K562 (cell line): ENCODE measurements at regions not wholly inside any gene's neighbourhood (a gene's known extent, or its start where the extent isn't known, plus 50 kb on each side); places are given as distances from the start of the nearest gene placed in this dataset.
A peak's percentile ranks its signal among the peaks of the same experiment; 100 is the strongest.

ENCODE experiments used
- ATAC-seq: fragments of 200-7000 bp; cut with Tn5 transposase; 3 replicates; pipeline ENCODE4 v1.9.1; 2020; ENCODE audit warnings: moderate library complexity
- BruUV-seq: library from RNA; stranded (reverse); fragments of 400-500 nt; replicated peaks from 2 replicates; lab custom pipeline; 2021; lab: Mats Ljungman, UMichigan
- CTCF ChIA-PET: fragments of 300-600 bp; formaldehyde crosslinking; extraction: SDS; loops from one replicate; lab custom pipeline; 2021; ENCODE audit warnings: low intra/inter-chr PET ratio; lab: Yijun Ruan, JAX
- POLR2A ChIA-PET: fragments of 300-600, 350-650 bp; sonication (Branson Sonifier 250); formaldehyde crosslinking; extraction: SDS; loops from one replicate; lab custom pipeline; 2021; ENCODE audit warnings: antibody characterized with exemption, inconsistent platforms; lab: Yijun Ruan, JAX
- DNase-seq, 4 experiments: peaks; one replicate each; pipeline versions ENCODE4 v3.0.0 to v3.0.0-alpha.2; 2011 to 2018; ENCODE audit warnings: low spot score in 3 of 4, mixed read lengths in 3 of 4; ENCODE audit errors: extremely low read depth in 1 of 4
- FAIRE-seq: peaks from 2 replicates; lab custom pipeline; 2011; peaks lifted over from hg19 to GRCh38; lab: Jason Lieb, UNC
- H2AFZ ChIP-seq: 2 replicates; pipeline ENCODE4 v1.6.0; 2011; ENCODE audit warnings: low read depth, low read length, control low read depth, inconsistent platforms
- H3K27ac ChIP-seq: fragments of 200-600 bp; 3 replicates; pipeline ENCODE4 v1.8.0; 2011; ENCODE audit warnings: low read depth, mild to moderate bottlenecking, control low read depth, inconsistent platforms, low read length, moderate library complexity, mixed read lengths; ENCODE audit errors: extremely low read depth
- H3K27me3 ChIP-seq, 2 experiments: fragments of 300-600 bp in 1 of 2; 2 replicates in 1 of 2; 3 replicates in 1 of 2; pipeline versions ENCODE4 v1.6.0 to v1.8.0; 2011; ENCODE audit warnings: inconsistent platforms in 2 of 2, low read length in 2 of 2, mild to moderate bottlenecking in 1 of 2, mixed read lengths in 1 of 2, moderate library complexity in 1 of 2; ENCODE audit not compliant: control insufficient read depth in 2 of 2, insufficient read depth in 2 of 2
- H3K36me3 ChIP-seq: fragments of 300-600 bp; 3 replicates; pipeline ENCODE4 v1.8.0; 2011; ENCODE audit warnings: mild to moderate bottlenecking, low read length, inconsistent platforms; ENCODE audit not compliant: control insufficient read depth, insufficient read depth
- H3K4me1 ChIP-seq, 2 experiments: fragments of 200-600 bp in 1 of 2; replicated peaks in 1 of 2; 2 replicates in 1 of 2; 3 replicates in 1 of 2; pipeline versions ENCODE4 v1.5.1 to v1.8.0; 2011; ENCODE audit warnings: inconsistent platforms in 2 of 2, low read length in 2 of 2, mild to moderate bottlenecking in 1 of 2, mixed read lengths in 1 of 2, moderate library complexity in 1 of 2; ENCODE audit not compliant: control insufficient read depth in 2 of 2, insufficient read depth in 2 of 2
- H3K4me2 ChIP-seq: 2 replicates; pipeline ENCODE4 v1.6.1; 2011; ENCODE audit warnings: low read length, control low read depth, inconsistent platforms, mixed read lengths; ENCODE audit not compliant: insufficient read depth
- H3K4me3 ChIP-seq: fragments of 200-600 bp; sonication (generic), shearing (Covaris generic); 2 replicates; pipeline ENCODE4 v1.5.1; 2016; ENCODE audit warnings: control low read depth, inconsistent platforms
- H3K79me2 ChIP-seq: fragments of 200-600 bp; 3 replicates; pipeline ENCODE4 v1.8.0; 2011; ENCODE audit warnings: low read length, inconsistent platforms; ENCODE audit not compliant: control insufficient read depth, insufficient read depth
- H3K9ac ChIP-seq, 2 experiments: 2 replicates each; pipeline versions ENCODE4 v1.6.0 to v1.6.1; 2011; ENCODE audit warnings: low read depth in 2 of 2, low read length in 2 of 2, control low read depth in 1 of 2, inconsistent platforms in 1 of 2, mild to moderate bottlenecking in 1 of 2, mixed read lengths in 1 of 2; ENCODE audit not compliant: insufficient read depth in 1 of 2
- H3K9me1 ChIP-seq: one replicate; pipeline ENCODE4 v1.6.0; 2011; ENCODE audit warnings: inconsistent platforms, mild to moderate bottlenecking, low read length, moderate library complexity; ENCODE audit not compliant: control insufficient read depth, insufficient read depth
- H3K9me3 ChIP-seq: replicated peaks from 2 replicates; pipeline ENCODE4 v1.5.1; 2011; ENCODE audit warnings: low read depth, low read length, inconsistent platforms; ENCODE audit not compliant: control insufficient read depth, insufficient read depth
- H4K20me1 ChIP-seq: replicated peaks from 2 replicates; pipeline ENCODE4 v1.6.1; 2011; ENCODE audit warnings: low read length, inconsistent platforms, mixed read lengths; ENCODE audit not compliant: control insufficient read depth, insufficient read depth
- DEAF1 ChIP-seq: fragments of 450-650 bp; formaldehyde crosslinking; IDR thresholded peaks from 2 replicates; pipeline ENCODE4 v1.4.0; 2020; ENCODE audit warnings: mild to moderate bottlenecking, moderate library complexity
- EP300 ChIP-seq: IDR thresholded peaks from 2 replicates; pipeline ENCODE4 v1.6.1; 2012; ENCODE audit warnings: low read length, improper control_type of control experiment
- FUS ChIP-seq: fragments of 200-400 bp; formaldehyde crosslinking; optimal IDR thresholded peaks from 2 replicates; pipeline ENCODE3; 2017; ENCODE audit warnings: low read depth, low read length
- GTF2A2 ChIP-seq: IDR thresholded peaks from 2 replicates; pipeline ENCODE4 v1.6.1; 2016; ENCODE audit warnings: mild to moderate bottlenecking, missing genetic modification characterization, missing compliant biosample characterization
- HMGN3 ChIP-seq: IDR thresholded peaks from 2 replicates; pipeline ENCODE4 v1.6.1; 2011; ENCODE audit warnings: borderline replicate concordance, low read depth, mild to moderate bottlenecking, mixed read lengths, low read length; ENCODE audit not compliant: insufficient read length; ENCODE audit errors: extremely low read depth
- NFYB ChIP-seq: IDR thresholded peaks from 2 replicates; pipeline ENCODE4 v1.6.1; 2011; ENCODE audit warnings: mild to moderate bottlenecking, moderate library complexity; ENCODE audit not compliant: insufficient read length; ENCODE audit errors: extremely low read depth
- SNAPC5 ChIP-seq: fragments of 250-450 bp; sonication (Bioruptor Pico); IDR thresholded peaks from 2 replicates; pipeline ENCODE4 v1.8.0; 2021; ENCODE audit warnings: moderate library complexity, mild to moderate bottlenecking, inconsistent platforms
- WHSC1 ChIP-seq: IDR thresholded peaks from one replicate; pipeline ENCODE4 v1.6.1; 2012; ENCODE audit warnings: low read length, control low read depth, inconsistent platforms
- ZNF143 ChIP-seq: sonication (generic); formaldehyde crosslinking; IDR thresholded peaks from 2 replicates; pipeline ENCODE4 v1.9.0; 2022; ENCODE audit warnings: mild to moderate bottlenecking, missing genetic modification reagents
- WGBS: fragments of 100-300 bp; shearing (Covaris generic); methylation state at CpG from one replicate; pipeline ENCODE4 v1.1.6; 2016; ENCODE audit warnings: low coverage, mixed read lengths; ENCODE audit not compliant: insufficient coverage; ENCODE audit errors: missing lambda C conversion rate; 5-methylcytosine and 5-hydroxymethylcytosine counted together
- in situ Hi-C: fragments of 300-500 bp; cut with MboI; formaldehyde crosslinking; loops from 4 replicates; pipeline ENCODE4 v1.15.0; 2018; ENCODE audit warnings: inconsistent platforms, mixed read lengths
- intact Hi-C: fragments of 100-400 bp; cut with micrococcal nuclease; formaldehyde crosslinking; loops from 2 replicates; pipeline ENCODE4 v1.14.2; 2022
- TF ChIP-seq, protein P1 (sequence below): IDR thresholded peaks from 2 replicates; pipeline ENCODE4 v1.6.1; 2012; ENCODE audit warnings: low read depth, low read length, improper control_type of control experiment, borderline replicate concordance

- TF ChIP-seq WHSC1 (no peak), DEAF1 (CRISPR knock-in tag) (no peak)
Measured at GRCh38 chr10:130934293-130935127, 377.0 kb downstream of the TCERG1L start (continued).

- TF ChIP-seq EP300 = no peak
- no peak for TF ChIP-seq NFYB
- no peak for TF ChIP-seq ZNF143
- no peak for TF ChIP-seq FUS
- TF ChIP-seq SNAPC5 (CRISPR knock-in tag) = no peak
- TF ChIP-seq GTF2A2 (tag) = no peak
- TF ChIP-seq, protein P1, sequence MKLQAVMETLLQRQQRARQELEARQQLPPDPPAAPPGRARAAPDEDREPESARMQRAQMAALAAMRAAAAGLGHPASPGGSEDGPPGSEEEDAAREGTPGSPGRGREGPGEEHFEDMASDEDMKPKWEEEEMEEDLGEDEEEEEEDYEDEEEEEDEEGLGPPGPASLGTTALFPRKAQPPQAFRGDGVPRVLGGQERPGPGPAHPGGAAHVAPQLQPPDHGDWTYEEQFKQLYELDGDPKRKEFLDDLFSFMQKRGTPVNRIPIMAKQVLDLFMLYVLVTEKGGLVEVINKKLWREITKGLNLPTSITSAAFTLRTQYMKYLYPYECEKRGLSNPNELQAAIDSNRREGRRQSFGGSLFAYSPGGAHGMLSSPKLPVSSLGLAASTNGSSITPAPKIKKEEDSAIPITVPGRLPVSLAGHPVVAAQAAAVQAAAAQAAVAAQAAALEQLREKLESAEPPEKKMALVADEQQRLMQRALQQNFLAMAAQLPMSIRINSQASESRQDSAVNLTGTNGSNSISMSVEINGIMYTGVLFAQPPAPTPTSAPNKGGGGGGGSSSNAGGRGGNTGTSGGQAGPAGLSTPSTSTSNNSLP = no peak
- TF ChIP-seq HMGN3 = no peak
- Histone ChIP-seq H3K27me3 (peaks cover 0 to 4% of the 10 kb centered on the region in 2 experiments; a peak in 2 of 5 replicates), H3K27ac (no peak overlapping the region), H3K4me3 (no peak overlapping the region), H3K9me3 (no peaks in the 10 kb centered on the region), H3K9me1 (no peaks in the 10 kb centered on the region), H3K79me2 (no peaks in the 10 kb centered on the region), H3K4me1 (no peaks in the 10 kb centered on the region), H3K9ac (no peak overlapping the region), H3K4me2 (no peak overlapping the region), H3K36me3 (no peaks in the 10 kb centered on the region), H2AFZ (no peak overlapping the region), H4K20me1 (no peaks in the 10 kb centered on the region)
- peak in 1 of 4 experiments; percentile 12 for DNase-seq
- BruUV-seq = no TSS peak
- ChIA-PET CTCF (no interaction called here), POLR2A (no interaction called here)
- intact Hi-C loops (no loop called here), in situ Hi-C loops (no loop called here)
- FAIRE-seq = no peak
- 0% methylated on average over 4 of the region's 5 CpGs for WGBS
- ATAC-seq = 0 out of 3 replicates have a peak, but pooled peaks have one; percentile 38
Measured at GRCh38 chr10:130935128-130935439, 376.4 kb downstream of the TCERG1L start.
